Spleen (tissue), 11 donors: ENCODE measurements at regions not wholly inside any gene's neighbourhood (a gene's known extent, or its start where the extent isn't known, plus 50 kb on each side); places are given as distances from the start of the nearest gene placed in this dataset.
"Not testable (repeated sequence)": the region's sequence is repeated elsewhere in the genome, so short reads cannot be mapped to it uniquely, and the experiment has no call there.

Source experiments
- DNase-seq: peaks from one replicate; pipeline ENCODE4 v3.0.0-alpha.2; 2020
- H3K27ac ChIP-seq, 8 donors: fragments of 200-600 bp; sonication (generic) in 7 of 8; 1 replicate in 4 of 8; 2 replicates in 4 of 8; pipeline versions ENCODE4 v1.5.0 to v1.8.0; 2016 to 2021; ENCODE audit warnings: inconsistent platforms in 4 of 8, mild to moderate bottlenecking in 4 of 8, moderate library complexity in 1 of 8
- H3K27me3 ChIP-seq, 7 donors: fragments of 200-600 bp; sonication (generic) in 6 of 7; replicated peaks in 1 of 7; 1 replicate in 4 of 7; 2 replicates in 3 of 7; pipeline versions ENCODE4 v1.5.0 to v1.8.0; 2016 to 2021; ENCODE audit warnings: inconsistent platforms in 3 of 7, mild to moderate bottlenecking in 1 of 7
- H3K36me3 ChIP-seq, 6 donors: fragments of 200-600 bp; sonication (generic) in 5 of 6; 1 replicate in 4 of 6; 2 replicates in 2 of 6; pipeline versions ENCODE4 v1.5.0 to v1.8.0; 2016 to 2021; ENCODE audit warnings: inconsistent platforms in 2 of 6
- H3K4me1 ChIP-seq, 6 donors: fragments of 200-600 bp; sonication (generic) in 5 of 6; 1 replicate in 3 of 6; 2 replicates in 3 of 6; pipeline versions ENCODE4 v1.5.0 to v1.8.0; 2016 to 2021; ENCODE audit warnings: inconsistent platforms in 3 of 6
- H3K4me3 ChIP-seq, 8 donors: fragments of 200-600 bp; sonication (generic) in 7 of 8; 1 replicate in 4 of 8; 2 replicates in 4 of 8; pipeline versions ENCODE4 v1.5.0 to v1.8.0; 2016 to 2021; ENCODE audit warnings: inconsistent platforms in 4 of 8, mild to moderate bottlenecking in 4 of 8, moderate library complexity in 2 of 8
- H3K9me3 ChIP-seq, 8 donors: fragments of 200-600 bp; sonication (generic) in 7 of 8; 1 replicate in 4 of 8; 2 replicates in 4 of 8; pipeline versions ENCODE4 v1.5.0 to v1.8.0; 2016 to 2021; ENCODE audit warnings: inconsistent platforms in 4 of 8
- POLR2A ChIP-seq, 3 donors: fragments of 450-650 bp; IDR thresholded peaks; one replicate each; pipeline ENCODE4 v1.5.1; 2017; ENCODE audit warnings: antibody characterized with exemption in 3 of 3, mild to moderate bottlenecking in 1 of 3
- POLR2AphosphoS5 ChIP-seq, 3 donors: sonication (generic); formaldehyde crosslinking; IDR thresholded peaks; one replicate each; pipeline ENCODE4 v1.5.1; 2017; ENCODE audit warnings: antibody characterized with exemption in 3 of 3
- WGBS, 5 donors: extraction: QIAGEN DNeasy Blood & Tissue Kit in 3 of 5; methylation state at CpG; one replicate each; pipeline versions ENCODE4 v1.1.5 to v1.1.7; 2013 to 2018; 5-methylcytosine and 5-hydroxymethylcytosine counted together
- intact Hi-C: fragments of 100-400 bp; cut with DNase I; formaldehyde crosslinking; loops from one replicate; pipeline ENCODE4 v1.15.0; 2023; ENCODE audit warnings: low total_unique reads
- TF ChIP-seq, protein P1 (sequence below), 11 experiments: fragments of 200-600 bp in 7 of 11; fragments of 450-650 bp in 4 of 11; sonication (generic) in 4 of 11; IDR thresholded peaks in 8 of 11; conservative IDR thresholded peaks in 3 of 11; 1 replicate in 7 of 11; 2 replicates in 4 of 11; pipeline versions ENCODE4 v1.4.0 to v1.8.0; 2016 to 2021; ENCODE audit warnings: antibody characterized with exemption in 11 of 11, inconsistent platforms in 4 of 11, mild to moderate bottlenecking in 1 of 11
- donor health status: healthy with polysubstance abuse.
- donor health status: DM: no; HTN: no; CAD: no; lungs with moderate emphysema.
- donor health status: DM: no; HTN: no; CAD: no.
- donor health status: Bipolar disorder and iron deficiency.
- donor health status: healthy.
- donor health status: DM: no; HTN: no; CAD: no.
- donor health status: DM: yes; HTN: yes; CAD: no.

DNA sequence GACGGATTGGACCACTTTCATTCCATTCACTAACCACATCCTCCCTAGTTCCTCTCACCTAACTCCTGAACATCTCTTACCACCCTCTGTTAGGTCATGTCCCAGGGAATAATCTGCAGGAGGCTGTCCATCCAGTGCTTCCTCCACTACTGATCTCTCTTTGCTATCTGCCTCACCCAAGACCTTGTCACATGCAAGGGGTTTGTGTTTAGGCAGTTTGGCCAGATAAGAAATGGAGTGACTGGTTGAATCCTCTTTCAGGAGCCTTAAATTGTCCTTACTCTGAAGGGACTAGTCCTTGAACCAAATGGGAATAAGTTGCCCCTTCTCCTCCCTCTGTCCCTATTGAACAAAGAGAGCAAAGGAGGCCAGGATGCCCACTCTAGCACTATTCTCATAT is 249.2 kb upstream of the BTG1 start:
- 73 to 91% (median 87%) methylated on average over 1 of the region's 1 CpG for WGBS, 5 donors
- intact Hi-C loops = no loop called here
- Histone ChIP-seq H3K36me3 (no peaks in the 10 kb centered on the region), H3K4me1 (peaks cover 0 to 36% (median 11%) of the 10 kb centered on the region in 6 donors), H3K9me3 (peaks cover 6 to 32% (median 19%) of the 10 kb centered on the region in 8 donors), H3K27me3 (no peaks in the 10 kb centered on the region), H3K27ac (peak overlapping the region in 3 of 8 donors; percentile 19 to 91 (median 84)), H3K4me3 (no peak overlapping the region)
- DNase-seq = no peak
- no peak for TF ChIP-seq POLR2AphosphoS5 (IDR thresholded peaks at IDR 0.05)
- no peak for TF ChIP-seq POLR2A (IDR thresholded peaks at IDR 0.05)
- TF ChIP-seq, protein P1, sequence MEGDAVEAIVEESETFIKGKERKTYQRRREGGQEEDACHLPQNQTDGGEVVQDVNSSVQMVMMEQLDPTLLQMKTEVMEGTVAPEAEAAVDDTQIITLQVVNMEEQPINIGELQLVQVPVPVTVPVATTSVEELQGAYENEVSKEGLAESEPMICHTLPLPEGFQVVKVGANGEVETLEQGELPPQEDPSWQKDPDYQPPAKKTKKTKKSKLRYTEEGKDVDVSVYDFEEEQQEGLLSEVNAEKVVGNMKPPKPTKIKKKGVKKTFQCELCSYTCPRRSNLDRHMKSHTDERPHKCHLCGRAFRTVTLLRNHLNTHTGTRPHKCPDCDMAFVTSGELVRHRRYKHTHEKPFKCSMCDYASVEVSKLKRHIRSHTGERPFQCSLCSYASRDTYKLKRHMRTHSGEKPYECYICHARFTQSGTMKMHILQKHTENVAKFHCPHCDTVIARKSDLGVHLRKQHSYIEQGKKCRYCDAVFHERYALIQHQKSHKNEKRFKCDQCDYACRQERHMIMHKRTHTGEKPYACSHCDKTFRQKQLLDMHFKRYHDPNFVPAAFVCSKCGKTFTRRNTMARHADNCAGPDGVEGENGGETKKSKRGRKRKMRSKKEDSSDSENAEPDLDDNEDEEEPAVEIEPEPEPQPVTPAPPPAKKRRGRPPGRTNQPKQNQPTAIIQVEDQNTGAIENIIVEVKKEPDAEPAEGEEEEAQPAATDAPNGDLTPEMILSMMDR (IDR thresholded peaks at IDR 0.05 in 8 of 11, conservative IDR thresholded peaks at IDR 0.05 in 3 of 11) = no peak

DNA sequence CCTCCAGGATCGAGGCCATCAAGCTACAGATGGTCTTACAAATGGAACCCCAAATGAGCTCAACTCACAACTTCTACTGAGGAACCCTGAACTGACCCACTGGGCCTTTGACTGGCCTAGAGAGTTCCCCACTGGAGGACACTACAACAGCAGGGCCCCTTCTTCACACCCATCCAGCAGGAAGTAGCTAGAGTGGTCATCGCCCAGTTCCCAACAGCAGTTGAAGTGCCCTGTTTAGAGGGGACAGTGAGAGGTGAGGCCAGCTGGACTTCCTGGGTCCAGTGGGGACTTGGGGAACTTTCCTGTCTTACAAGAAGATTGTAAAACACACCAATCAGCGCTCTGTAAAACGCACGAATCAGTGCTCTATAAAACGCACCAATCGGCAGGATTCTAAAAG is 247.9 kb upstream of the BTG1 start:
- TF ChIP-seq POLR2AphosphoS5 (IDR thresholded peaks at IDR 0.05) (no peak), POLR2A (IDR thresholded peaks at IDR 0.05) (no peak)
- TF ChIP-seq, protein P1 (IDR thresholded peaks at IDR 0.05 in 8 of 11, conservative IDR thresholded peaks at IDR 0.05 in 3 of 11) = no peak
- no peak for DNase-seq
- H3K4me1 ChIP-seq = peaks cover 0 to 22% (median 0%) of the 10 kb centered on the region in 6 donors
- intact Hi-C loops = no loop called here
- H3K27ac ChIP-seq = no peak overlapping the region
- no peaks in the 10 kb centered on the region for H3K36me3 ChIP-seq
- H3K4me3 ChIP-seq = no peak overlapping the region
- H3K9me3 ChIP-seq = peaks cover 6 to 32% (median 19%) of the 10 kb centered on the region in 8 donors
- WGBS, 5 donors = 87 to 99% (median 95%) methylated on average over 7 of the region's 7 CpGs
- H3K27me3 ChIP-seq = no peaks in the 10 kb centered on the region

DNA sequence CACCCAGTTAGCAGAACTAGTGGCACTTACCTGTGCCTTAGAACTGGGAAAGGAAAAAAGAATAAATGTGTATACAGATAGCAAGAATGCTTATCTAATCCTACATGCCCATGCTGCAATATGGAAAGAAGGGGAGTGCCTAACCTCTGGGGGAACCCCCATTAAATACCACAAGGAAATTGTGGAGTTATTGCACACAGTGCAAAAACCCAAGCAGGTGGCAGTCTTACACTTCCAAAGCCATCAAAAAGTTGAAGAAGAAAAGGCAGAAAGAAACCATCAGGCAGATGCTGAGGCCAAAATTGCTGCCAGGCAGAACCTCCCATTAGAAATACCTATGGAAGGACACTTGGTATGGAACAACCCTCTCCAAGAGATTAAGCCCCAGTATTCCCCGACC is 246.1 kb upstream of the BTG1 start:
- TF ChIP-seq, protein P1 (IDR thresholded peaks at IDR 0.05 in 8 of 11, conservative IDR thresholded peaks at IDR 0.05 in 3 of 11) = peak in 1 of 11 experiments; percentile 6
- WGBS, 5 donors = 81 to 100% (median 96%) methylated on average over 1 of the region's 1 CpG
- intact Hi-C loops = not testable (repeated sequence)

DNA sequence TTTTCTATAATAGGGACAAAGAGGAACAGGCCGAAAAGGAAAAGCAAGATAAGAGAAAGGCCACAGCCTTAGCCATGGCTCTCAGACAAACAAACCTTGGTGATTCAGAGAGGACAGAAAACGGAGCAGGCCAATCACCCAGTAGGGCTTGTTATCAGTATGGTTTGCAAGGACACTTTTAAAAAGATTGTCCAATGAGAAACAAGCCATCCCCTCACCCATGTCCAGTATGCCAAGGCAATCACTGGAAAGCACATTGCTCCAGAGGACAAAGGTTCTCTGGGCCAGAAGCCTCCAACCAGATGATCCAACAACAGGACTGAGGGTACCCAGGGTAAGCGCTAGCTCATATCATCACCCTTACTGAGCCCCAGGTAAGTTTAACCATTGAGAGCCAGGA is 243.8 kb upstream of the BTG1 start:
- TF ChIP-seq POLR2A (IDR thresholded peaks at IDR 0.05) (no peak), POLR2AphosphoS5 (IDR thresholded peaks at IDR 0.05) (no peak)
- TF ChIP-seq, protein P1 (IDR thresholded peaks at IDR 0.05 in 8 of 11, conservative IDR thresholded peaks at IDR 0.05 in 3 of 11) = no peak
- H3K27ac ChIP-seq = peak overlapping the region in 5 of 8 donors; percentile 0 to 73 (median 58)
- WGBS, 5 donors = 48 to 88% (median 73%) methylated on average over 3 of the region's 3 CpGs
- peaks cover 6 to 30% (median 24%) of the 10 kb centered on the region in 8 donors for H3K9me3 ChIP-seq
- intact Hi-C loops = no loop called here
- H3K36me3 ChIP-seq = no peaks in the 10 kb centered on the region
- no peak for DNase-seq
- no peaks in the 10 kb centered on the region for H3K4me1 ChIP-seq
- no peak overlapping the region for H3K4me3 ChIP-seq
- no peaks in the 10 kb centered on the region for H3K27me3 ChIP-seq

More for the DNA sequence above, 246.1 kb upstream of the BTG1 start:
- not testable (repeated sequence) for DNase-seq, H3K27ac ChIP-seq, H3K4me1 ChIP-seq, H3K36me3 ChIP-seq, H3K27me3 ChIP-seq, H3K4me3 ChIP-seq
- peaks cover 6 to 37% (median 26%) of the 10 kb centered on the region in 8 donors for H3K9me3 ChIP-seq
